Prostate gland (tissue), 2 donors: ENCODE measurements at regions not wholly inside any gene's neighbourhood (a gene's known extent, or its start where the extent isn't known, plus 50 kb on each side); places are given as distances from the start of the nearest gene placed in this dataset.

Source experiments
- DNase-seq: peaks from one replicate; pipeline ENCODE4 v3.0.0-alpha.2; 2019; ENCODE audit warnings: low spot score
- H3K27ac ChIP-seq, 2 donors: fragments of 200-600 bp; sonication (generic); 2 replicates each; pipeline ENCODE4 v1.5.1; 2017 to 2019
- H3K27me3 ChIP-seq: fragments of 200-600 bp; sonication (generic); replicated peaks from 2 replicates; pipeline ENCODE4 v1.5.1; 2019; ENCODE audit not compliant: insufficient read depth
- H3K36me3 ChIP-seq, 2 donors: fragments of 200-600 bp; sonication (generic); 1 replicate in 1 of 2; 2 replicates in 1 of 2; pipeline versions ENCODE4 v1.5.1 to v1.8.1; 2017 to 2019
- H3K4me1 ChIP-seq: fragments of 200-600 bp; sonication (generic); replicated peaks from 2 replicates; pipeline ENCODE4 v1.5.1; 2019
- H3K4me3 ChIP-seq, 2 donors: fragments of 200-600 bp; sonication (generic); 2 replicates each; pipeline ENCODE4 v1.5.1; 2017 to 2019
- H3K9me3 ChIP-seq: fragments of 200-600 bp; sonication (generic); 2 replicates; pipeline ENCODE4 v1.5.1; 2017
- POLR2A ChIP-seq: fragments of 450-650 bp; IDR thresholded peaks from one replicate; pipeline ENCODE4 v1.6.1; 2016; ENCODE audit warnings: antibody characterized with exemption, mild to moderate bottlenecking
- POLR2AphosphoS5 ChIP-seq: sonication (generic); formaldehyde crosslinking; IDR thresholded peaks from one replicate; pipeline ENCODE4 v1.6.1; 2017; ENCODE audit warnings: antibody characterized with exemption
- WGBS: methylation state at CpG from one replicate; pipeline ENCODE4 v1.1.5; 2018; 5-methylcytosine and 5-hydroxymethylcytosine counted together
- intact Hi-C: fragments of 100-400 bp; cut with DNase I; formaldehyde crosslinking; loops from one replicate; pipeline ENCODE4 v1.14.2; 2022
- TF ChIP-seq, protein P1 (sequence below), 4 experiments: fragments of 200-600 bp in 2 of 4; fragments of 450-650 bp in 2 of 4; sonication (generic) in 2 of 4; IDR thresholded peaks; 1 replicate in 3 of 4; 2 replicates in 1 of 4; pipeline ENCODE4 v1.5.1; 2016 to 2019; ENCODE audit warnings: antibody characterized with exemption in 4 of 4, mild to moderate bottlenecking in 2 of 4, moderate library complexity in 2 of 4

DNA sequence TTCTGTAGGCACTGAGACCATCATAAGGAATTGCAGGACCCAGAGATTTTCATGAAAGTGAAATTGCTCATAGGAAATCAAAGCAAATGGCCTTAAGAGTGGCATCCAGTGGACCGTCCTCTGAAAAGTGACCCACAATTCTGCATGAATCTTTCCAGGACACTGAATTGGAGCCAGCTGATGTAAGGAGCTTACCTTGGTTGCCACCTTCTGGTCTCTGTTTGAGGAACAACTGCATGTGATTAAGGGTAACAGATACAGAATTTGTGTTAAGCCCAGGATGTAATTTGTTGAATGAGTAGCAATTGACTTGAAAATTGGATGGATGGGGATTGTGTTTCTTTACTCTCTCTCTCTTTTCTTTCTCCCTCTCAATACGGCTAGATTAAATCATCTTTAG, 49.9 kb upstream of the GAS1 start:
- no peak for TF ChIP-seq POLR2AphosphoS5
- TF ChIP-seq POLR2A, result no peak
- TF ChIP-seq, protein P1, sequence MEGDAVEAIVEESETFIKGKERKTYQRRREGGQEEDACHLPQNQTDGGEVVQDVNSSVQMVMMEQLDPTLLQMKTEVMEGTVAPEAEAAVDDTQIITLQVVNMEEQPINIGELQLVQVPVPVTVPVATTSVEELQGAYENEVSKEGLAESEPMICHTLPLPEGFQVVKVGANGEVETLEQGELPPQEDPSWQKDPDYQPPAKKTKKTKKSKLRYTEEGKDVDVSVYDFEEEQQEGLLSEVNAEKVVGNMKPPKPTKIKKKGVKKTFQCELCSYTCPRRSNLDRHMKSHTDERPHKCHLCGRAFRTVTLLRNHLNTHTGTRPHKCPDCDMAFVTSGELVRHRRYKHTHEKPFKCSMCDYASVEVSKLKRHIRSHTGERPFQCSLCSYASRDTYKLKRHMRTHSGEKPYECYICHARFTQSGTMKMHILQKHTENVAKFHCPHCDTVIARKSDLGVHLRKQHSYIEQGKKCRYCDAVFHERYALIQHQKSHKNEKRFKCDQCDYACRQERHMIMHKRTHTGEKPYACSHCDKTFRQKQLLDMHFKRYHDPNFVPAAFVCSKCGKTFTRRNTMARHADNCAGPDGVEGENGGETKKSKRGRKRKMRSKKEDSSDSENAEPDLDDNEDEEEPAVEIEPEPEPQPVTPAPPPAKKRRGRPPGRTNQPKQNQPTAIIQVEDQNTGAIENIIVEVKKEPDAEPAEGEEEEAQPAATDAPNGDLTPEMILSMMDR (IDR thresholded peaks at IDR 0.05), result peak in 2 of 4 experiments; percentile 4 to 27
- no peaks in the 10 kb centered on the region for H3K9me3 ChIP-seq
- 38% methylated on average over 2 of the region's 2 CpGs for WGBS
- DNase-seq, result no peak
- no peak overlapping the region for H3K27ac ChIP-seq
- H3K4me1 ChIP-seq, result no peaks in the 10 kb centered on the region
- no peaks in the 10 kb centered on the region for H3K27me3 ChIP-seq
- H3K4me3 ChIP-seq, result no peak overlapping the region
- H3K36me3 ChIP-seq, result no peaks in the 10 kb centered on the region
- intact Hi-C loops, result loop anchor here (10.0 kb wide), 1 partner anchor 62 kb away; no protein-coding TSS in a partner anchor

DNA sequence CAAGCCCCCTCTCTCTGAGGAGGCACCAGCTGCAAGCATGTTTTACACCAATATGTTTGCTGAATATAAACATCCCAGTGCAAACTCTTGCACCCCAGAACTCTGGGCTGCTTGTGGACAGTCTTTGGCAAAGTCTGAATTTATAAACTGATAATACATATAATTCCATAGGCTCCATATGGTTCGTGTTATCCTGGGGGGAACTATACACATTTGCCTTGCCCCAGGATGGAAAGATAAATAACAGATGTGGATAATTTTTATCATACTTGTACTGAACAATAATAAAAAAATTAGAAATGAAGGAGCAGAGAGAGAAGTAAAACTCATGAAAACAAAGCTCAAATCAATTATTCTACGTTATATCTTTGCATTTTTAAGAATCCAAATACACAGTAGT, 50.6 kb upstream of the GAS1 start:
- intact Hi-C loops, result loop anchor here (10.0 kb wide), 1 partner anchor 63 kb away; no protein-coding TSS in a partner anchor
- TF ChIP-seq, protein P1 (IDR thresholded peaks at IDR 0.05), result no peak
- TF ChIP-seq POLR2A, result no peak
- Histone ChIP-seq H3K9me3 (no peaks in the 10 kb centered on the region), H3K4me1 (no peaks in the 10 kb centered on the region), H3K4me3 (no peak overlapping the region), H3K27me3 (no peaks in the 10 kb centered on the region), H3K27ac (no peak overlapping the region), H3K36me3 (no peaks in the 10 kb centered on the region)
- no peak for DNase-seq
- 88% methylated on average over 2 of the region's 2 CpGs for whole genome bisulfite sequencing

DNA sequence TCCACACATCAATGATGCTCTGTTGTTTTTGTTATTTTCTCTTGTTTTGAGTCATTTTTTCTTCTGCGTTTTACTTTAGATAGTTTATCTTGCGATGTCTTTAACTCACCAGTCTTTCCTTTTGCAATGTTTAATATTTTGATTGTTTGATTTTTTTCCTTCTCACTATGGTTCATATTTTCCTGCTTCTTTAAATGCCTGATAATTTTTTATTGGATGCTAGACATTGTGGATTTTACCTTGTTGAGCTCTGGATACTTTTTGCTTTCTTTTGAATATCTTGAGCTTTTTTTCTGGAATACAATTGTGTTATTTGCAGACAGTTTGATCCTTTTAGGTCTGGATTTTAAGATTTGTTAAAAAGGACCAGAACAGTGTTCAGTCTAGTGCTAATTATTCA, 55.2 kb upstream of the GAS1 start:
- Histone ChIP-seq H3K36me3 (no peaks in the 10 kb centered on the region), H3K4me3 (no peak overlapping the region), H3K4me1 (no peaks in the 10 kb centered on the region), H3K9me3 (no peaks in the 10 kb centered on the region), H3K27me3 (no peaks in the 10 kb centered on the region), H3K27ac (no peak overlapping the region)
- intact Hi-C loops, result no loop called here
- 100% methylated on average over 2 of the region's 2 CpGs for WGBS
- TF ChIP-seq POLR2A (no peak), POLR2AphosphoS5 (no peak)
- TF ChIP-seq, protein P1 (IDR thresholded peaks at IDR 0.05), result no peak
- DNase-seq, result no peak

DNA sequence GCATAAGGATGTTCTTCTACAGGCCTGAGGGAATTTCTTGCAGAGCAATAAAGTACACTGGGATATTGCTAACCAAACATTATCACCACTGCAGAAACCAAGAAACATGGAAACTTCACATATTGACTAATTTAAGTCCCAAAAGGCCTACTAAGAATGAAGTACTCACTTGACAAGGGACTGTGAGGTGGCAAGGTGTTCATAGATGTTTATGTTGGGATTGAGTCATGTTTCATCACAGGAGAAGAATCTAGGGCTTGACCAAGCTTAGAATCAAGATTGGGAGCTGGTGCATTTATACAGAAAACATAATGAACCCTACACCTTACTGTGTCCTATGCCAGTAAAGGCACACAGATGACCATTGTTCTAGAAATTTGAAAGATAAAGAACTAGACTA, 56.7 kb upstream of the GAS1 start:
- TF ChIP-seq POLR2AphosphoS5, result no peak
- TF ChIP-seq, protein P1 (IDR thresholded peaks at IDR 0.05), result no peak
- TF ChIP-seq POLR2A, result no peak
- H3K27ac ChIP-seq, result no peak overlapping the region
- DNase-seq, result no peak
- no peaks in the 10 kb centered on the region for H3K9me3 ChIP-seq
- H3K4me3 ChIP-seq, result no peak overlapping the region
- no peaks in the 10 kb centered on the region for H3K27me3 ChIP-seq
- no peaks in the 10 kb centered on the region for H3K4me1 ChIP-seq
- intact Hi-C loops, result no loop called here
- no peaks in the 10 kb centered on the region for H3K36me3 ChIP-seq

DNA sequence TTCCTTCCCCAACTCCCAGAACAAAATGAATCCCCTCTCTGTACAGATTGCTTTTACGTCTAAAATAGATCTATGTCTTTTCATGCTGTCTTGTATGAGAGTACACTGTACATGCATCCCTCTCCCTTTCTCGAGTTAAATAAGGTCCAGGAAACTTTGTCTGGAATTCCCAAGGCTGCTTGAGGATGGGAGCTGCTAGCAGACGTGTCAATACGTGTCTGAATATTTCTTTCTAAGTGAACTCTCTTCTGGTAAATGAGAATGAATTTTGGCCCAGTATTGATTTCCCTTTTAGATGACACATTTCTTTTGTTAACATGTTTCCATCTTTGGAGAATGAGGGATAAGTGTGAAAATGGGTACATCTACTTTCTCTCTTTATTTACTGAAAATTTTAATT, 59.6 kb upstream of the GAS1 start:
- intact Hi-C loops, result no loop called here
- Histone ChIP-seq H3K27ac (peak overlapping the region; percentile 28 to 36), H3K36me3 (no peaks in the 10 kb centered on the region), H3K27me3 (no peaks in the 10 kb centered on the region), H3K4me1 (no peaks in the 10 kb centered on the region), H3K9me3 (no peaks in the 10 kb centered on the region), H3K4me3 (no peak overlapping the region)
- DNase-seq, result no peak
- TF ChIP-seq, protein P1 (IDR thresholded peaks at IDR 0.05), result no peak
- TF ChIP-seq POLR2A (no peak), POLR2AphosphoS5 (peak; percentile 15)
- 56% methylated on average over 4 of the region's 4 CpGs for WGBS
